Hematopoietic multipotent progenitor cell (in vitro differentiated cells): ENCODE measurements at regions not wholly inside any gene's neighbourhood (a gene's known extent, or its start where the extent isn't known, plus 50 kb on each side); places are given as distances from the start of the nearest gene placed in this dataset.

ENCODE experiments used
- DNase-seq, 3 donors: peaks; one replicate each; pipeline ENCODE4 v3.0.0-alpha.2; 2011 to 2015; ENCODE audit warnings: low read depth in 2 of 3, low spot score in 2 of 3

- DNase-seq, result no peak
Measured at GRCh38 chr3:113051787-113052186, 61.0 kb downstream of the GTPBP8 start.

- no peak for DNase-seq
Measured at GRCh38 chr3:113053169-113053568, 62.4 kb downstream of the GTPBP8 start.

GRCh38 chr3:113054552-113054951 lies 63.8 kb downstream of the GTPBP8 start:
- DNase-seq, result no peak

- peak in 1 of 3 donors; percentile 18 for DNase-seq
Measured at GRCh38 chr3:113055201-113055600, 64.4 kb downstream of the GTPBP8 start.

GRCh38 chr3:113055961-113056360 lies 65.2 kb downstream of the GTPBP8 start:
- no peak for DNase-seq

- DNase-seq, result no peak
Measured at GRCh38 chr3:113057117-113057516, 66.3 kb downstream of the GTPBP8 start.

GRCh38 chr3:113058188-113058587 lies 67.4 kb downstream of the GTPBP8 start:
- DNase-seq, result no peak

- DNase-seq, result no peak
Measured at GRCh38 chr3:113062705-113063104, 71.9 kb downstream of the GTPBP8 start.

- DNase-seq, result no peak
Measured at GRCh38 chr3:113063126-113063894, 72.5 kb downstream of the GTPBP8 start.

- no peak for DNase-seq
Measured at GRCh38 chr3:113064183-113064582, 73.4 kb downstream of the GTPBP8 start.

GRCh38 chr3:113065336-113065735 lies 74.6 kb downstream of the GTPBP8 start:
- no peak for DNase-seq

GRCh38 chr3:113070072-113070640 lies 79.4 kb downstream of the GTPBP8 start:
- DNase-seq, result no peak

GRCh38 chr3:113070681-113071113 lies 79.9 kb downstream of the GTPBP8 start:
- no peak for DNase-seq

GRCh38 chr3:113075588-113075987 lies 84.8 kb downstream of the GTPBP8 start:
- DNase-seq, result no peak

- DNase-seq, result no peak
Measured at GRCh38 chr3:113079218-113079961, 88.6 kb downstream of the GTPBP8 start.

GRCh38 chr3:113084777-113085176 lies 94.0 kb downstream of the GTPBP8 start:
- peak in 1 of 3 donors; percentile 46 for DNase-seq

- DNase-seq, result no peak
Measured at GRCh38 chr3:113086560-113087461, 96.0 kb downstream of the GTPBP8 start.

GRCh38 chr3:113088616-113089015 lies 97.8 kb downstream of the GTPBP8 start:
- DNase-seq, result no peak

GRCh38 chr3:113091417-113091816 lies 100.6 kb downstream of the GTPBP8 start:
- no peak for DNase-seq

- no peak for DNase-seq
Measured at GRCh38 chr3:113092746-113093145, 102.0 kb downstream of the GTPBP8 start.
